GM18502 (cell line): ENCODE measurements at regions not wholly inside any gene's neighbourhood (a gene's known extent, or its start where the extent isn't known, plus 50 kb on each side); places are given as distances from the start of the nearest gene placed in this dataset.
"Not testable (repeated sequence)": the region's sequence is repeated elsewhere in the genome, so short reads cannot be mapped to it uniquely, and the experiment has no call there.

ENCODE experiments used
- ATAC-seq: cut with Tn5 transposase; IDR thresholded peaks from one replicate; pipeline ENCODE4 v1.9.1; 2021; ENCODE audit warnings: mild to moderate bottlenecking; ENCODE audit not compliant: unreplicated experiment, poor library complexity

- no peak for ATAC-seq
These were observed 458.3 kb upstream of the LCORL start for GRCh38 chr4:18479825-18480224.

GRCh38 chr4:18463987-18464559 is 442.5 kb upstream of the LCORL start:
- no peak for ATAC-seq

GRCh38 chr4:18458465-18458864 is 436.9 kb upstream of the LCORL start:
- ATAC-seq, result no peak

GRCh38 chr4:18454349-18454748 is 432.8 kb upstream of the LCORL start:
- ATAC-seq, result no peak

GRCh38 chr4:18445110-18445509 is 423.6 kb upstream of the LCORL start:
- ATAC-seq, result no peak

GRCh38 chr4:18444206-18444605 is 422.7 kb upstream of the LCORL start:
- ATAC-seq, result no peak

- ATAC-seq, result no peak
These were observed 421.4 kb upstream of the LCORL start for GRCh38 chr4:18442957-18443356.

GRCh38 chr4:18441676-18442075 is 420.1 kb upstream of the LCORL start:
- ATAC-seq, result no peak

- ATAC-seq, result no peak
These were observed 419.6 kb upstream of the LCORL start for GRCh38 chr4:18441203-18441590.

- ATAC-seq, result no peak
These were observed 419.1 kb upstream of the LCORL start for GRCh38 chr4:18440527-18441202.

GRCh38 chr4:18439311-18439710 is 417.8 kb upstream of the LCORL start:
- no peak for ATAC-seq

GRCh38 chr4:18435781-18436180 is 414.2 kb upstream of the LCORL start:
- ATAC-seq, result no peak

GRCh38 chr4:18422685-18423084 is 401.1 kb upstream of the LCORL start:
- ATAC-seq, result no peak

GRCh38 chr4:18421519-18421918 is 400.0 kb upstream of the LCORL start:
- ATAC-seq, result no peak

- ATAC-seq, result no peak
These were observed 398.2 kb upstream of the LCORL start for GRCh38 chr4:18419780-18420179.

GRCh38 chr4:18418195-18418898 is 396.8 kb upstream of the LCORL start:
- ATAC-seq, result not testable (repeated sequence)

GRCh38 chr4:18417651-18418050 is 396.1 kb upstream of the LCORL start:
- not testable (repeated sequence) for ATAC-seq

GRCh38 chr4:18406264-18406663 is 384.7 kb upstream of the LCORL start:
- no peak for ATAC-seq

GRCh38 chr4:18405054-18405453 is 383.5 kb upstream of the LCORL start:
- ATAC-seq, result no peak

- ATAC-seq, result no peak
These were observed 383.1 kb upstream of the LCORL start for GRCh38 chr4:18404642-18405041.

GRCh38 chr4:18403327-18403726 is 381.8 kb upstream of the LCORL start:
- no peak for ATAC-seq

- no peak for ATAC-seq
These were observed 380.3 kb upstream of the LCORL start for GRCh38 chr4:18401868-18402267.
